HPDE6-E6E7 (cell line): ENCODE measurements at regions not wholly inside any gene's neighbourhood (a gene's known extent, or its start where the extent isn't known, plus 50 kb on each side); places are given as distances from the start of the nearest gene placed in this dataset.

Experiments used
- DNase-seq: peaks from one replicate; pipeline ENCODE4 v3.0.0; 2011; ENCODE audit warnings: missing footprints; ENCODE audit errors: extremely low spot score

- DNase-seq, result peak; percentile 26
Measured at GRCh38 chr1:194347200-194347599, 1160.8 kb upstream of the B3GALT2 start.

- DNase-seq, result no peak
Measured at GRCh38 chr1:194342484-194343262, 1156.3 kb upstream of the B3GALT2 start.

GRCh38 chr1:194341587-194341986 lies 1155.2 kb upstream of the B3GALT2 start:
- DNase-seq, result no peak

GRCh38 chr1:194339471-194339870 lies 1153.1 kb upstream of the B3GALT2 start:
- DNase-seq, result no peak

GRCh38 chr1:194338241-194338948 lies 1152.0 kb upstream of the B3GALT2 start:
- DNase-seq, result no peak

GRCh38 chr1:194333240-194333639 lies 1146.8 kb upstream of the B3GALT2 start:
- no peak for DNase-seq

GRCh38 chr1:194331758-194332157 lies 1145.3 kb upstream of the B3GALT2 start:
- DNase-seq, result no peak

GRCh38 chr1:194322751-194323150 lies 1136.3 kb upstream of the B3GALT2 start:
- DNase-seq, result no peak

- no peak for DNase-seq
Measured at GRCh38 chr1:194318790-194319280, 1132.4 kb upstream of the B3GALT2 start.

- DNase-seq, result no peak
Measured at GRCh38 chr1:194309697-194310096, 1123.3 kb upstream of the B3GALT2 start.

- DNase-seq, result no peak
Measured at GRCh38 chr1:194309269-194309668, 1122.9 kb upstream of the B3GALT2 start.

GRCh38 chr1:194300776-194301175 lies 1114.4 kb upstream of the B3GALT2 start:
- no peak for DNase-seq

GRCh38 chr1:194300340-194300739 lies 1113.9 kb upstream of the B3GALT2 start:
- DNase-seq, result no peak

GRCh38 chr1:194298007-194298598 lies 1111.7 kb upstream of the B3GALT2 start:
- no peak for DNase-seq

GRCh38 chr1:194297094-194297493 lies 1110.7 kb upstream of the B3GALT2 start:
- no peak for DNase-seq

GRCh38 chr1:194296201-194296600 lies 1109.8 kb upstream of the B3GALT2 start:
- no peak for DNase-seq

- DNase-seq, result peak; percentile 35
Measured at GRCh38 chr1:194295685-194296084, 1109.3 kb upstream of the B3GALT2 start.

GRCh38 chr1:194293851-194294405 lies 1107.5 kb upstream of the B3GALT2 start:
- no peak for DNase-seq

GRCh38 chr1:194292966-194293365 lies 1106.6 kb upstream of the B3GALT2 start:
- DNase-seq, result no peak

- no peak for DNase-seq
Measured at GRCh38 chr1:194289569-194290266, 1103.3 kb upstream of the B3GALT2 start.

GRCh38 chr1:194288238-194288637 lies 1101.8 kb upstream of the B3GALT2 start:
- DNase-seq, result no peak

- no peak for DNase-seq
Measured at GRCh38 chr1:194281376-194281775, 1095.0 kb upstream of the B3GALT2 start.
